Fibroblast of the aortic adventitia (primary cell): ENCODE measurements at regions not wholly inside any gene's neighbourhood (a gene's known extent, or its start where the extent isn't known, plus 50 kb on each side); places are given as distances from the start of the nearest gene placed in this dataset.

Experiments used
- DNase-seq: peaks from one replicate; pipeline ENCODE4 v3.0.0-alpha.2; 2010; ENCODE audit warnings: low read depth
- H3K4me3 ChIP-seq: 2 replicates; pipeline ENCODE4 v1.5.1; 2011; ENCODE audit warnings: low read depth, mild to moderate bottlenecking, control low read depth, low read length, moderate library complexity
- CTCF ChIP-seq: IDR thresholded peaks from 2 replicates; pipeline ENCODE4 v1.5.1; 2011; ENCODE audit warnings: mild to moderate bottlenecking, low read length, control low read depth, inconsistent platforms; ENCODE audit not compliant: insufficient read depth

- TF ChIP-seq CTCF: no peak
- DNase-seq: no peak
- no peak overlapping the region for H3K4me3 ChIP-seq
Observed at GRCh38 chr6:9208966-9209365, 773.6 kb upstream of the SLC35B3 start.

GRCh38 chr6:9205645-9206044, 770.3 kb upstream of the SLC35B3 start:
- no peak overlapping the region for H3K4me3 ChIP-seq
- TF ChIP-seq CTCF: no peak
- DNase-seq: no peak

- peak; percentile 54 for DNase-seq
- no peak for TF ChIP-seq CTCF
- H3K4me3 ChIP-seq: no peak overlapping the region
Observed at GRCh38 chr6:9204171-9204570, 768.8 kb upstream of the SLC35B3 start.

GRCh38 chr6:9200712-9201111, 765.4 kb upstream of the SLC35B3 start:
- H3K4me3 ChIP-seq: no peak overlapping the region
- TF ChIP-seq CTCF: no peak
- no peak for DNase-seq

GRCh38 chr6:9197726-9198125, 762.4 kb upstream of the SLC35B3 start:
- no peak for DNase-seq
- no peak for TF ChIP-seq CTCF
- no peak overlapping the region for H3K4me3 ChIP-seq

- no peak for TF ChIP-seq CTCF
- DNase-seq: no peak
- H3K4me3 ChIP-seq: no peak overlapping the region
Observed at GRCh38 chr6:9195322-9195721, 760.0 kb upstream of the SLC35B3 start.

- H3K4me3 ChIP-seq: no peak overlapping the region
- TF ChIP-seq CTCF: no peak
- no peak for DNase-seq
Observed at GRCh38 chr6:9192405-9192909, 757.1 kb upstream of the SLC35B3 start.
